Bronchial epithelial cell (primary cell): ENCODE measurements at regions not wholly inside any gene's neighbourhood (a gene's known extent, or its start where the extent isn't known, plus 50 kb on each side); places are given as distances from the start of the nearest gene placed in this dataset.
"Not testable (repeated sequence)": the region's sequence is repeated elsewhere in the genome, so short reads cannot be mapped to it uniquely, and the experiment has no call there.

Experiments used
- DNase-seq: peaks from one replicate; pipeline ENCODE4 v3.0.0-alpha.2; 2010; ENCODE audit warnings: low read depth
- FAIRE-seq: peaks from 2 replicates; lab custom pipeline; 2011; peaks lifted over from hg19 to GRCh38; lab: Jason Lieb, UNC
- H3K27me3 ChIP-seq: 2 replicates; pipeline ENCODE4 v1.5.1; 2011; ENCODE audit warnings: low read length; ENCODE audit not compliant: control insufficient read depth, insufficient read depth
- H3K36me3 ChIP-seq: 2 replicates; pipeline ENCODE4 v1.5.1; 2011; ENCODE audit warnings: low read length; ENCODE audit not compliant: control insufficient read depth, insufficient read depth
- H3K4me3 ChIP-seq: 2 replicates; pipeline ENCODE4 v1.5.1; 2011; ENCODE audit warnings: mild to moderate bottlenecking, low read depth, low read length, control low read depth
- TF ChIP-seq, protein P1 (sequence below): IDR thresholded peaks from 2 replicates; pipeline ENCODE4 v1.5.1; 2011; ENCODE audit warnings: mild to moderate bottlenecking, moderate library complexity, low read length, control low read depth, inconsistent platforms; ENCODE audit not compliant: insufficient read depth, severe bottlenecking

GRCh38 chr9:26665666-26666065 lies 226.9 kb downstream of the CAAP1 start:
- Histone ChIP-seq H3K27me3 (no peaks in the 10 kb centered on the region), H3K36me3 (no peaks in the 10 kb centered on the region), H3K4me3 (no peak overlapping the region)
- DNase-seq (no peak), FAIRE-seq (no peak)
- TF ChIP-seq, protein P1, sequence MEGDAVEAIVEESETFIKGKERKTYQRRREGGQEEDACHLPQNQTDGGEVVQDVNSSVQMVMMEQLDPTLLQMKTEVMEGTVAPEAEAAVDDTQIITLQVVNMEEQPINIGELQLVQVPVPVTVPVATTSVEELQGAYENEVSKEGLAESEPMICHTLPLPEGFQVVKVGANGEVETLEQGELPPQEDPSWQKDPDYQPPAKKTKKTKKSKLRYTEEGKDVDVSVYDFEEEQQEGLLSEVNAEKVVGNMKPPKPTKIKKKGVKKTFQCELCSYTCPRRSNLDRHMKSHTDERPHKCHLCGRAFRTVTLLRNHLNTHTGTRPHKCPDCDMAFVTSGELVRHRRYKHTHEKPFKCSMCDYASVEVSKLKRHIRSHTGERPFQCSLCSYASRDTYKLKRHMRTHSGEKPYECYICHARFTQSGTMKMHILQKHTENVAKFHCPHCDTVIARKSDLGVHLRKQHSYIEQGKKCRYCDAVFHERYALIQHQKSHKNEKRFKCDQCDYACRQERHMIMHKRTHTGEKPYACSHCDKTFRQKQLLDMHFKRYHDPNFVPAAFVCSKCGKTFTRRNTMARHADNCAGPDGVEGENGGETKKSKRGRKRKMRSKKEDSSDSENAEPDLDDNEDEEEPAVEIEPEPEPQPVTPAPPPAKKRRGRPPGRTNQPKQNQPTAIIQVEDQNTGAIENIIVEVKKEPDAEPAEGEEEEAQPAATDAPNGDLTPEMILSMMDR = no peak

- not testable (repeated sequence) for H3K36me3 ChIP-seq, H3K27me3 ChIP-seq, FAIRE-seq, DNase-seq, H3K4me3 ChIP-seq
Measured at GRCh38 chr9:26664087-26664773, 228.4 kb downstream of the CAAP1 start.

- FAIRE-seq (no peak), DNase-seq (no peak)
- Histone ChIP-seq H3K4me3 (no peak overlapping the region), H3K27me3 (no peaks in the 10 kb centered on the region), H3K36me3 (no peaks in the 10 kb centered on the region)
- TF ChIP-seq, protein P1 = no peak
Measured at GRCh38 chr9:26662476-26662875, 230.1 kb downstream of the CAAP1 start.

DNA sequence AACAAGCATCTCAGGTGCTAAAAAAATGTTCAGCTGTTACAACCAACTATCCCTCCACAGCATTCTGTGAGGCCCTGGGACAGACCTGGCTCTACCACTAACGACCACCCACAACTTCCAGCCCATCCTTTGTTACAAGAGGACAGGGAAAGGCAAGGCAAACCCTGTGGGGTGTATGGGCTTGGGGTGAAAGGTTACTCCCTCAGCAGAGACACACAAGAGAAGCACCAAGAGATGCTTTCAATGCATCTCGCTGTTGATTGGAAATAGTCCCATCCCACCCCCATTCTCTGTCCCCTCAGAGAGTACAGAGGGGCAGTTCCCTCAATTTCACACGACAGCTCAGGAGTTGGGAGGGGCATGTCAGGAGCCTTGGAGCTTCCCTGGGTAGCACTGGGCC lies 234.1 kb downstream of the CAAP1 start:
- Histone ChIP-seq H3K4me3 (no peak overlapping the region), H3K36me3 (no peaks in the 10 kb centered on the region), H3K27me3 (no peaks in the 10 kb centered on the region)
- TF ChIP-seq, protein P1 = no peak
- DNase-seq (no peak), FAIRE-seq (no peak)

- FAIRE-seq (no peak), DNase-seq (peak; percentile 11)
- no peaks in the 10 kb centered on the region for H3K27me3 ChIP-seq
- H3K36me3 ChIP-seq = no peaks in the 10 kb centered on the region
- TF ChIP-seq, protein P1 = no peak
- H3K4me3 ChIP-seq = no peak overlapping the region
Measured at GRCh38 chr9:26657958-26658357, 234.6 kb downstream of the CAAP1 start.

GRCh38 chr9:26656003-26656870 lies 236.4 kb downstream of the CAAP1 start:
- TF ChIP-seq, protein P1 = peak; percentile 31
- DNase-seq = no peak
- FAIRE-seq = no peak
- no peak overlapping the region for H3K4me3 ChIP-seq
- no peaks in the 10 kb centered on the region for H3K27me3 ChIP-seq
- no peaks in the 10 kb centered on the region for H3K36me3 ChIP-seq
